Central memory CD8-positive, alpha-beta T cell (primary cell): ENCODE measurements at regions not wholly inside any gene's neighbourhood (a gene's known extent, or its start where the extent isn't known, plus 50 kb on each side); places are given as distances from the start of the nearest gene placed in this dataset.
"Not testable (repeated sequence)": the region's sequence is repeated elsewhere in the genome, so short reads cannot be mapped to it uniquely, and the experiment has no call there.

ENCODE experiments used
- ATAC-seq: fragments of 150-1000 bp; cut with Tn5 transposase; replicated peaks from 2 replicates; pipeline ENCODE4 v1.10.0; 2022; ENCODE audit warnings: mild to moderate bottlenecking, moderate FRiP score, moderate number of reproducible peaks; ENCODE audit not compliant: poor library complexity, severe bottlenecking; ENCODE audit errors: extremely low read depth
- DNase-seq, 2 donors: peaks; one replicate each; pipeline ENCODE4 v3.0.0; 2021; ENCODE audit warnings: low spot score in 2 of 2
- H3K27ac Mint-ChIP-seq: one replicate; pipeline ENCODE4 v1.8.0; 2022; ENCODE audit warnings: low read depth, mild to moderate bottlenecking, moderate library complexity, mixed read lengths
- H3K27me3 Mint-ChIP-seq: one replicate; pipeline ENCODE4 v1.8.0; 2022; ENCODE audit warnings: mixed read lengths
- H3K36me3 Mint-ChIP-seq: one replicate; pipeline ENCODE4 v1.8.0; 2022; ENCODE audit warnings: mild to moderate bottlenecking, moderate library complexity, mixed read lengths; ENCODE audit not compliant: insufficient read depth
- H3K4me1 Mint-ChIP-seq: one replicate; pipeline ENCODE4 v1.8.0; 2022; ENCODE audit warnings: mixed read lengths
- H3K4me3 Mint-ChIP-seq: one replicate; pipeline ENCODE4 v1.8.0; 2022; ENCODE audit warnings: mild to moderate bottlenecking, moderate library complexity, mixed read lengths
- H3K9me3 Mint-ChIP-seq: one replicate; pipeline ENCODE4 v1.8.0; 2022; ENCODE audit warnings: mixed read lengths

DNA sequence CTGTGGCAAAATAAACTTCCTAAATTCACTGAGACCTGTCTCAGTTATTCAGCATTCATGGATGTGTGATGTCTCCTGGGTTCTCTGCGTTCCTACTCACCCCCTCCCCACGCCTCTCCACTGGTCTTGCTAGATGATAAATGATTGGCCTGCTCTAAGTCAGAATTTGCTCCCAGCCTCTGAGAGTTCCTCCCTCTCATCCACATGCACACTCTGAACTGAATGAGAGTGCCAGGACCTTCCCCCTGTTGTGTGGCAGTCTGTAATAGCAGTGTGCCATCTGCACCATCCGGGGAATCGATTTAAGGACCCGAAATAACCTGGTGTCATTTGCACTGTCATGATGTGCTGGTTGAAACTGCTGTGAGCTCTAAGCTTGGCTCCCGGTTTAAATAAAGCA, 135.8 kb upstream of the AFDN start:
- ATAC-seq (no peak), DNase-seq (no peak)
- Mint-ChIP-seq H3K4me3 (no peak overlapping the region), H3K27me3 (peaks cover 43% of the 10 kb centered on the region), H3K4me1 (no peaks in the 10 kb centered on the region), H3K27ac (no peak overlapping the region), H3K36me3 (no peaks in the 10 kb centered on the region), H3K9me3 (peaks cover 9% of the 10 kb centered on the region)

GRCh38 chr6:167691533-167692312, 135.0 kb upstream of the AFDN start:
- DNase-seq: no peak
- H3K27me3 Mint-ChIP-seq: peaks cover 50% of the 10 kb centered on the region

DNA sequence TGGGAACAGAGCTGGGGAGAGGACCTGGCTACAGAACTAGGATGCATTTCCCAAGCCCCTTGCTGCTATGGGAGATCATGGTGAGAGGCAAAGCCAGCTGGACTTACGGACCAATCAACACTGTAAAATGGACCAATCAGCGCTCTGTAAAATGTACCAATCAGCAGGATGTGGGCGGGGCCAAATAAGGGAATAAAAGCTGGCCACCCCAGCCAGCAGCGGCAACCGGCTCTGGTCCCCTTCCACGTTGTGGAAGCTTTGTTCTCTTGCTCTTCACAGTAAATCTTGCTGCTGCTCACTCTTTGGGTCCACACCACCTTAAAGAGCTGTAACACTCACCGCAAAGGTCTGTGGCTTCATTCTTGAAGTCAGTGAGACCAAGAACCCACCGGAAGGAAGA, 133.2 kb upstream of the AFDN start:
- not testable (repeated sequence) for H3K36me3 Mint-ChIP-seq, H3K4me3 Mint-ChIP-seq, ATAC-seq, H3K9me3 Mint-ChIP-seq, DNase-seq, H3K27ac Mint-ChIP-seq, H3K4me1 Mint-ChIP-seq
- H3K27me3 Mint-ChIP-seq: peaks cover 58% of the 10 kb centered on the region

More at GRCh38 chr6:167691533-167692312, 135.0 kb upstream of the AFDN start:
- no peak for ATAC-seq
- Mint-ChIP-seq H3K36me3 (no peaks in the 10 kb centered on the region), H3K4me3 (no peak overlapping the region), H3K27ac (no peak overlapping the region), H3K9me3 (peaks cover 3% of the 10 kb centered on the region), H3K4me1 (no peaks in the 10 kb centered on the region)

DNA sequence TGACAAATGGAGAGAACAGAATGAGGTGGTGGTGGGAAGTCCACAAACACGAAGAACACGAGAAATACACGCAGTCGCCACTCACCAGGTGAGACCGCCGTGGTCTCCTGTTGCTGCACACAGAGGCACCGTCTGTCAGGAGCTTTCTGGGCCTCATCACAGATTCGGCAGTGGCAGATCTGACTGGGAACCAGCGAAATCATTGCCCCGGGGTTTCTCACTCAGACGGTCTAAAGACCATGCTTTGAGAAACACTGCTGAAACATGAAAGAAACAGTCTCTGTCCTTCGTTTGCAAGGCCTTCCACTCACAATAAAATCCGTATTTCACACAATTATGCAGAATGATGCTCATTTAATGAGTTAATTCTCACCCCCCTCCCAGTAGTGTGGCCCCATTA, 130.9 kb upstream of the AFDN start:
- Mint-ChIP-seq H3K9me3 (no peaks in the 10 kb centered on the region), H3K4me3 (no peak overlapping the region), H3K36me3 (no peaks in the 10 kb centered on the region), H3K27me3 (peaks cover 74% of the 10 kb centered on the region), H3K4me1 (peaks cover 8% of the 10 kb centered on the region), H3K27ac (no peak overlapping the region)
- DNase-seq (no peak), ATAC-seq (no peak)

DNA sequence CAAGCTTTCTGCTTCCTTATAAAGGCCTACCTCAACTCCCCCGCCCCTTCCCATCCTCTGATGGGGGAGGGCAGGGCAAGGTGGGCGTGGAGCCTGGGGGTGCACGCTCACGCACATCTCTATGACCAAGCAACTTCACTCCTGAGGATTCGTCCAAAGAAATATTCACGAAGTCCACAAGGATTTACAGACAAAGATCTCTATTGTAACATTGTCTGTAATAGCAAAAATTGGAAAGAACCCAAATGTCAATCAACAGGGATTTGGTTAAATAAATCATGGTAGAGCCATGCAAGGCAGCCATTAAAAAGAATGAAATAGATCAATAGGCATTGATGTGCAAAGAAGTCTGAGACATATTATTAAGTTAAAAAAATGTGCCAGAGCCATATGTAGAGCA, 130.4 kb upstream of the AFDN start:
- DNase-seq (no peak), ATAC-seq (no peak)
- H3K27me3 Mint-ChIP-seq: peaks cover 73% of the 10 kb centered on the region
- H3K9me3 Mint-ChIP-seq: no peaks in the 10 kb centered on the region
- H3K4me3 Mint-ChIP-seq: no peak overlapping the region
- H3K4me1 Mint-ChIP-seq: peaks cover 8% of the 10 kb centered on the region
- no peak overlapping the region for H3K27ac Mint-ChIP-seq
- no peaks in the 10 kb centered on the region for H3K36me3 Mint-ChIP-seq

DNA sequence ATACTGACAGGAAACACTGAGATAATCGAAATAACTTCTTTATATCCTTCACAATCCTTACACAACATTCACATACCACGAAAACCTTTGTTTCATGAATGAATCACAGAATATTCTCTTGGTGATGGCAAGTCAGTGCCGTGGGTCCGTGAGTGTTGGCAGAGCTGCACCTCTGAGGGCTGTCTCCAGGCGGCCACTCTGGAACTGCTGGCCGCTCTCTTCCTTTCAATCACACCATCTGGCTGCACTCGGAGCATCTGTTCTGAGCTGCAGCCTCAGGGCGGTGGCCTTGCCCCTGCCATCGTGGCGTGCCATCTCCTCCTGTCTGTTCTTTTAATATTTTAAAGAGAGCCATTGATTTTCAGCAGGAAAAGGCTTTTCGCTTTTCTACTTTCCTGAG, 129.4 kb upstream of the AFDN start:
- ATAC-seq: no peak
- Mint-ChIP-seq H3K36me3 (no peaks in the 10 kb centered on the region), H3K27ac (no peak overlapping the region), H3K4me3 (no peak overlapping the region), H3K4me1 (peaks cover 8% of the 10 kb centered on the region), H3K9me3 (no peaks in the 10 kb centered on the region), H3K27me3 (peaks cover 63% of the 10 kb centered on the region)
- no peak for DNase-seq

- ATAC-seq (no peak), DNase-seq (no peak)
- peaks cover 60% of the 10 kb centered on the region for H3K27me3 Mint-ChIP-seq
- no peak overlapping the region for H3K27ac Mint-ChIP-seq
- no peaks in the 10 kb centered on the region for H3K36me3 Mint-ChIP-seq
- peaks cover 8% of the 10 kb centered on the region for H3K4me1 Mint-ChIP-seq
- H3K9me3 Mint-ChIP-seq: no peaks in the 10 kb centered on the region
- H3K4me3 Mint-ChIP-seq: no peak overlapping the region
These were observed 128.2 kb upstream of the AFDN start for GRCh38 chr6:167698540-167698939.

GRCh38 chr6:167699141-167699931, 127.4 kb upstream of the AFDN start:
- H3K27me3 Mint-ChIP-seq: peaks cover 52% of the 10 kb centered on the region
- no peaks in the 10 kb centered on the region for H3K36me3 Mint-ChIP-seq
- no peak for ATAC-seq
- peaks cover 8% of the 10 kb centered on the region for H3K4me1 Mint-ChIP-seq
- H3K27ac Mint-ChIP-seq: peak overlapping the region; percentile 71
- peak overlapping the region; percentile 36 for H3K4me3 Mint-ChIP-seq
- no peak for DNase-seq
- no peaks in the 10 kb centered on the region for H3K9me3 Mint-ChIP-seq

- peaks cover 46% of the 10 kb centered on the region for H3K27me3 Mint-ChIP-seq
- DNase-seq (no peak), ATAC-seq (no peak)
- no peak overlapping the region for H3K27ac Mint-ChIP-seq
- no peaks in the 10 kb centered on the region for H3K36me3 Mint-ChIP-seq
- peaks cover 13% of the 10 kb centered on the region for H3K4me1 Mint-ChIP-seq
- H3K4me3 Mint-ChIP-seq: no peak overlapping the region
- no peaks in the 10 kb centered on the region for H3K9me3 Mint-ChIP-seq
These were observed 126.5 kb upstream of the AFDN start for GRCh38 chr6:167700199-167700598.

DNA sequence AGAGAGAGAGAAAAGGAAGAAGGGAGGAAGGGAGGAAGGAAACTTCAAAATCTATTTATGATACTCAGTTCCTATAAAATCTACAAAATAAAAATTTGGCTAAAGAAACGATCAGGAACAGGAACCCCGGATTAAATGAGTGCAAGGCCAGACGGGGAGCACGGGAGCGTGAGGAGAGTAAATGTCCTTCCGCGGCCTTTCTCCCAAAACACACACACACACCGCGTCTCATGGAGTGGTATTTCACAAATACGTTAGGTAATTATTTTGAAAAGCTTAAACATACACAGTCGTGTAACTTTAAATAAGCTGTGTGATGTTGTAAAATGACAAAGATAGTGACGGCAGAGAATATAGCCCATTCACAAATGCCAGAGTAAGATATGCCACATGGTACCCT, 125.7 kb upstream of the AFDN start:
- no peak overlapping the region for H3K4me3 Mint-ChIP-seq
- no peaks in the 10 kb centered on the region for H3K9me3 Mint-ChIP-seq
- H3K27ac Mint-ChIP-seq: no peak overlapping the region
- no peak for DNase-seq
- peaks cover 19% of the 10 kb centered on the region for H3K4me1 Mint-ChIP-seq
- H3K36me3 Mint-ChIP-seq: no peaks in the 10 kb centered on the region
- H3K27me3 Mint-ChIP-seq: peaks cover 41% of the 10 kb centered on the region
- ATAC-seq: no peak

GRCh38 chr6:167702241-167702827, 124.4 kb upstream of the AFDN start:
- peaks cover 31% of the 10 kb centered on the region for H3K27me3 Mint-ChIP-seq
- peaks cover 2% of the 10 kb centered on the region for H3K36me3 Mint-ChIP-seq
- no peak overlapping the region for H3K27ac Mint-ChIP-seq
- no peak overlapping the region for H3K4me3 Mint-ChIP-seq
- H3K9me3 Mint-ChIP-seq: no peaks in the 10 kb centered on the region
- ATAC-seq (no peak), DNase-seq (no peak)
- peaks cover 24% of the 10 kb centered on the region for H3K4me1 Mint-ChIP-seq

GRCh38 chr6:167703347-167703746, 123.4 kb upstream of the AFDN start:
- Mint-ChIP-seq H3K36me3 (peaks cover 2% of the 10 kb centered on the region), H3K27ac (no peak overlapping the region), H3K4me1 (peaks cover 24% of the 10 kb centered on the region), H3K27me3 (peaks cover 39% of the 10 kb centered on the region), H3K9me3 (no peaks in the 10 kb centered on the region), H3K4me3 (no peak overlapping the region)
- no peak for DNase-seq
- ATAC-seq: no peak

- DNase-seq (no peak), ATAC-seq (no peak)
- H3K9me3 Mint-ChIP-seq: no peaks in the 10 kb centered on the region
- H3K36me3 Mint-ChIP-seq: peaks cover 2% of the 10 kb centered on the region
- H3K4me3 Mint-ChIP-seq: no peak overlapping the region
- peaks cover 24% of the 10 kb centered on the region for H3K4me1 Mint-ChIP-seq
- no peak overlapping the region for H3K27ac Mint-ChIP-seq
- H3K27me3 Mint-ChIP-seq: peaks cover 40% of the 10 kb centered on the region
These were observed 122.9 kb upstream of the AFDN start for GRCh38 chr6:167703781-167704180.
